ENCODE measurements at regions not wholly inside any gene's neighbourhood (a gene's known extent, or its start where the extent isn't known, plus 50 kb on each side); places are given as distances from the start of the nearest gene placed in this dataset.

DNA sequence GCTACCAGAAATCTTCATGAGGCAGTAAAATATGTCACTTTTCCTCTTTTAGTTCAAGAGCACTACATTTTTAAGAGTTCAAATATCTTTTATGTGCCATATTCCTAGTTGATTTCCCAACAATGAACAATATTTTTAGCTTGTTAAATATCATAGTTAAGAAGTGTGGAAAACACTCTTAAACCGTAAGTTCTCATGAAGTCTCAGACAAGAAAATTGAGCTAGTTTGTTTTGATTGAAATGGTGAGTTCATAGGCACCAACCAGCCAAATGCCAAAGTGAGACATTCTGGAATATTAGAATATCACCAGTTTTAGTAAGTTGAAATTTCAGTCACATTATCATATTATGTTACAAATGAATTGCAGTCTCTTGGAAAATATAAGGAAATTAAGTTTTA lies 277.2 kb upstream of the HSF2 start:
- DNase-seq (ENCODE audit: low read depth in 3 of 3): no peak

DNA sequence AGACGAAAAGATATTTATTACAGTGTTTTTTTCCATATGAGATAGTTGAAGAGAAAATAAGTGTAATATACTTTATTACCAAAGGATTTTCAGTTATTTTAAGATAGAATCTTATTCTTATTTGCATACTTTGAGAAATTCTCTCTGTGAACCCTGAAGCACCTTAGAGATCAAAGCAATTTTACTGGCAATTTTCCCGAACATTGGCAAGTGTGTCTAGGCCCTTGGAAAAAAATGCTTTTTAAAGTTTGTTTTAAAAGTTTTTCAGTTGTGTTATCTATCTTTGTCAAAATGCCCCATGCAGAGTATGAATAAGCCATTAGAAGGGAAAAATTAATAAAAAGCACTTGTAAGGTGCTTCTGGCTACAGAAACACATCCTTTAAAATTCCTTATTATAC lies 276.8 kb upstream of the HSF2 start:
- no peak for DNase-seq (ENCODE audit: low read depth in 3 of 3)

DNA sequence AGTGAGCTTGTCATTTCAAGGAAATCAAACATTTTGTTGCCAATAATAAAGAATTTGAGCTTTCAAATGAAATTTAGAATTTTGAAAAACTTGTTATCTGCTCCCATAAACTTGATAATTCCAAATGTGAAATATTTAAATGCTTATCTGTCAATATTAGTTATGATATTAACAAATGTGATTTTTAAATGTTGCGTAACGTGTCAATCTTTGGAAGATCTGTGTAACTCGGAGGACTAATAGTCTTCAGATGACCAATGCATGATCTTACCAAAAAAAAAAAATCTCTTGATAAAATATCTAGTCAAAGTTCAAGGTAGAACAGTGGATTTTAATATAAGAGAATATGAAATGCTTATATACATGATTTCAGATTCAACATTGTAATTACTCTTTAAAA lies 274.5 kb upstream of the HSF2 start:
- no peak for DNase-seq (ENCODE audit: low read depth in 3 of 3)

DNA sequence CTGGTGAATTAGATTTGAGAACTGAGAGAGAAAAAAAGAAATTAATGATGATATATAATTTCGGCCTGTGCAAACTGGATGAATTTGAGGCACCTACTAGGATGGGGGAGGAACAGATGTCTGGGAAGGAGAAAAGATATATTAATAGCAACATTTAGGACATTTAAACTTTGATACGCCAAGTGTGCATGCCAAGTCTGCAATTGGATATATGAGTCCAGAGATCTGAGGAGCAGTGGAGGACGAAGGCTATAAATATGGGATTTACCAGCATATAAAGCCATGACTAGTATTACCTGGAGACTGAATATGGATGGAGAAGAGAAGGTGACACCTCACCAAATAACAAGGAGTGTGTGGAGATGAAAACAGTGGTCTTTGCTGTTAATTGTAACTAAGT lies 272.6 kb upstream of the HSF2 start:
- no peak for DNase-seq (ENCODE audit: low read depth in 3 of 3)

DNA sequence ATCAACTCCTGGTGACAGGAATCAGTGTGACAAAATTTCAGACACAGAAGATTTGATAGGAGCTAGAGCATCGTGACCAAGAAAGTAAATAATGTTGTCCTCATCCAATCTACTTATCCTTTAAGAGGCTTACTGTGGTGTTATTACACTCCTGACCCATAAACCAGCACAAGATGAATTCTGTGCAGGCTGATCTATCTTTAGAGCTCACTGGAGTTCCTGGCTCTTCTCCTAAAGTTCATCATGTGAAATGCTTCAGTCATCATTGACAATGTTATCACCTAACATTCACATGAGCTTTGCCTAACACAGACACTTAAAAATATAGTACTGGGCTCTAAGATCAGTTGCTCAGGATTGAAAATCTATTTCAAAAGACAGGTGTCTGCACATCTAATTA lies 271.0 kb upstream of the HSF2 start:
- DNase-seq (ENCODE audit: low read depth in 3 of 3): no peak

DNA sequence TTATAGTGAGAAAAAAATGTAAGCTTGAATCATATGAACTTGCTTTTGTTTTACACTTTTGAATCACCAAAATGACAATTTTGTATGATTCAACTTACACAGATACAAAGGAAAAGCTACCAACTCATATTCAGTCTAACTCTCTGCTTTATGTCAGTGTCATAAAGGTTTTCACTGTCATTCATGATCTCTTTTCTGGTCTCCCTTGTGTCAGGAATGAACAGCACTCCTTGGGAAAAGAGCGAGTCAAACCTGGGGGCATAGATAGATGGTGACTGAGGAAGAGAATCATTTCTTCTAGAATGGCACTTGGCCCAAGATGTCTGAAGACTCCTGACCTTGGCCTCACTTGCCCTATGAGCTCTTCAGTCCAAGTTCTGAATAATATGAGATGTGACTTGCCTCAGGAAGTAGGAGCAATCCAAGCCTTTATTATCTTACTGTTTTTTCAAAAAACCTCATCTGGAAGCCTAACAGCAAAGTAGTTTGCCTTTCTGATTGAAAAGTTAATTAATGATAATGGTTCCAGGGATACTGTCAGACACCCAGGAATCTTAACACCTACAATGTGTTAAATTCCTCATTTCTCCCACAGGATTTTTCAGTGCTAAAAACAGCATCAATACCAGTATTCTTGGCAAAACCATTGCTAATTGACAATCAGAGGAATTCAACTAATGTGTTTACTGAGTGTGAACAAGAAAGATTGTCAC lies 270.0 kb upstream of the HSF2 start:
- DNase-seq (ENCODE audit: low read depth in 3 of 3): no peak

DNA sequence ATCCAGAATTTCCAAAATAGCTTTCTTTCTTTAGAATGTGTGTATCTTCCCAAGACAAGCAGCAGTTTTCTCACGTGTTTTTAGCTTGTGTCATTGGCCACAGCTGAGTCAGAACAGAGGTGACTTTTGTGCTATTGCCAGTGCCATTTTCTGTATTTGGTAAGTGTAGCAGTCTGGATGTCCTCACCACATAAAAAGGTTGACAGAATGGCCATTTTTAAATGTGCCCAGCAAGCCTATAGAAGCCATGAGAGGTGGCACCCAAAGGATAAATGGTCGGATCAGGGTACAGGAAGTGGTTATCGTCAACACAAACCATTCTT lies 269.5 kb upstream of the HSF2 start:
- DNase-seq (ENCODE audit: low read depth in 3 of 3): no peak

DNA sequence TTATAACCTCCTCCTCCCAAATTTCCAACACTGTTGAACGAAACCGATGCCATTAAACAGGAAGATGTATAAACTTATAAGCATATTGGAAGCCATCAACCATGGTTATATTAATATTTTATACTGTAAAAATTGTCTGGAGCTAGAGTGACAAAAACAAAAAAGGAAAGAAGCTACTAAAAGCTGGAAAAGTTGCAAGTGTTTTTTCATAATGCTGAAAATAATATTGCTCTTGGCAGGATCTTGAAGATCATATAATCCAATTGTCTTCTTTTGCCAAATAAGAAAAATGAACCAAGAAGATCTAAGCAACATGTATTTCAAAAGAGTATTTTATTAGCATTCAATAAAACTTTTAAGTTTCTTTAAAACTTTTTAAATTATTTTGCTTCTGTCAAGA lies 268.9 kb upstream of the HSF2 start:
- DNase-seq (ENCODE audit: low read depth in 3 of 3): no peak

DNA sequence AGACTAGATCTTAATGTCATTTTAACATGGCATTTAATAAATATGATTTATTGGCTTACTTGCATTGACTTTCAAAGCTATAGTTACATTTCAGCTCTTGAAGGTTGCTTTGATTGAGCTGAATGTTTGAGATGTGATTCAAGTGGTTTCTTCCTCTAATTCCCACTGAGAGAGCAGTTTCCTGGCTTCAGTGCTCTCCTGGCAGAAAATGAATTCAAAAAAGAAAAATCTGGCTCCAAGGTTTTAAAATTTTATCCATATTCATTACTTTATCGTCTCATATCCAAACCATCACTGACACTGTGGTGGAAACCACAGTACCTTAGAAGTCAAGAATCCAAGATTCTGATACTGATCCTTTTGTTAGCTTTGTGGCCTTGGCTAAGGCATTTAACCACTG lies 263.1 kb upstream of the HSF2 start:
- no peak for DNase-seq (ENCODE audit: low read depth in 3 of 3)

DNA sequence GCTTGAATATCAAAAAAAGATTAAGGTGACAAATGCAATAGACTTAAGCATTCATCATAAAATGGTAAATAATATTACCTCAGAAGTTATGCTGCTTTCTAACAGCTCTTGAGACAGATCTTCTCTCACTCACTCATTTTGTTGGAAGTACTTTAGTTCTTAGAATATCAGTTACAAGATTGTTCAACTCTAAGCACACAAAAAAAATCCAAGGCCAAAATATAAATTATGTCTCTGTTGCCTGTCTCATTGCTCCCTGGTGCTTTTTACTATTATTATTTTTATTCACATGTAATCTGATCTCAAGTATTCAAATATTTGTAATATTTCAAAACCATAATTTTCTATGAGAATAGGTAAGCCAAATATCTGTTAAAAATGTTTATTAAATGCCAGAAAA lies 259.4 kb upstream of the HSF2 start:
- DNase-seq (ENCODE audit: low read depth in 3 of 3): no peak

DNA sequence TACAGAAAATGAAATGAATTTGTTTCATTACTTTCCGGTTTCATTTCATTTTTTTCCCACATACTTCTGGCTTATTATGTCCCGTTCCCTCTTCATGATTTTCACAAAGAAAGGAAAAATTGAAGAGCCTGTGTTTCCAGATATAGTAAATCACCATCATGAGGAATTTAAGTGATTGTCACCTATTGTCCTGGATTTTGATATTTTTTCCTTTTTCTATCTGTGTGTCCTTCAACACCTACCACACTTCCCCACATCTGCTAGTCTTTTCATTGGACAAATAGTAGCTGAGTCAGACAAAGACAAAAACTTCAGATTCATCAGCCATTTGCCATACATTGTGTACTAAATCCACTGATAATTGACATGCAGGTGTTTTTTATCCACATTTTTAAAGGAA lies 258.2 kb upstream of the HSF2 start:
- no peak for DNase-seq (ENCODE audit: low read depth in 3 of 3)

DNA sequence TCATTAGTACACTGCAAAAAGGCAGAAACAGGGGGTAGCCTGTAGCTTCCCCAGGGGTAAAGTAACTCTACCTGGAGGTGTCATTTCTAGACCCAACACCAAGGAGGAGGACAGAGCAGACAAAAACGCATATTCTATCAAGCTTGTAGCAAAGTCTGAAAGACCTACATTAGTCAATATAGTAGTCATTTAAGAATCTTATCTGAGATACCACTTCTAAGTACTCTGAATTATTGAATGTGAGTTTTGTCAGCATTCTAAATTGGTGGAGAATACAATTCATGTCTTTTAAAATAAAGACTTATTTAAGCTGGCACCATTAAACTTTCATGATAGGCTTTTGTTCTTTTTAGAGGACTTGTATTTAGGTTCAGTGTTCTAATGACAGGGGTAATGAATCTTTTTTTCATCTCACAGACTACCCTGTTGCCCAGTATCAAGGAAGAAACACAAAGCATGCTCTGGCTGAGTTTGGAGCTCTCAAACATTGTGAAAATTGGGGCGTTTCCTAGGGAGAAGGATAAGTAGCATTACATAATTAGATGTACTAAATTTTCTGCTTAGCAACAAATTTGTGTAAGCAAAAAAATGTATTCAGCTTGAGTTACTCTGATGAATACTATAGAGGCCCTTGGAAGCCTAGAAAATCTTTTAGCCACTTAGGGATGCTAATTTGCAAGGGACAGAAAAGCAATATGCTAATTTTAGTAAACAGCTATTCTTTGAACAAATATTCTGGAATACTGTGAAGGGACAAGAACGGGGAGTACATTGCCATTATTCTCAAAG lies 255.4 kb upstream of the HSF2 start:
- no peak for DNase-seq (ENCODE audit: low read depth in 3 of 3)

DNA sequence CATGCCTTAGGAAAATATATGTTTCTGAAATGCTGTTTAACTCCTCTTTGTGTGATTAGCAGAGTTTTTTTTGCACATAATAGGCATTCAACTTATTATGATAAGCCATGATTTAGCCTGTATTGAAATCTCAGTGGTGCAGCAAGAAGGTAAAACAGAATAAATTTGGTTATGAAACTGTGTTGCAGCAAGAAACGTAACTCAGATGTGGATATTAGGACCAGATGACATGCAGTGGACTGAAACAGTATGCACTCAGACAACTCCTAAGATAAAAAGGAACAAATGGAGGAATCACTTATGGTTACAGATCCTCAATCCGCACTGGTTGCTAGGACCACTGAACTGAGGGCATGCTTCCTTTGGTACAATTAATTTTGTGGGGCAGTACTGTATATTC lies 254.2 kb upstream of the HSF2 start:
- no peak for DNase-seq (ENCODE audit: low read depth in 3 of 3)

DNA sequence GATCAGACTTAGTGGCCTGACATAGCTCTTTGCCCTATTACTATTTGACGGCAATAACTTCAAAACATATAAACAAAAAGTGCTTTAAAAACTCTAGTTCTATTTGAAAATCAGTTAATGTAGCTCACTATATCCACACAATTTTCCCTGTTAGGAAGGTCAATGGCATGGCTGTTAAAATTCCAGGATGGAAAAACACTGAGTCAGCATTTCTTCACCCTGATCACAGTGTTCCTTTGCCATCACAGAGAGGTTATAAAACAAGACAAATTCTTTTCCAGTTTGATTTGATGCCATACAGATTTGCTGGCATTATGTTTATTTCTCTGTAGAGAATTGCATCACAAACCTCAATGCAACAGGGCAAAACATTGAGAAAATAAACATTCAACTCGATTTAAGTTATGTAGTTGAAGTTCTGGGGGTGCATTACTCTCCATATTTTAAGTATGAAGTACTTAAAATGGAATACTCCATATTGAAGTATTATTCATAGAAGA lies 253.7 kb upstream of the HSF2 start:
- no peak for DNase-seq (ENCODE audit: low read depth in 3 of 3)

DNA sequence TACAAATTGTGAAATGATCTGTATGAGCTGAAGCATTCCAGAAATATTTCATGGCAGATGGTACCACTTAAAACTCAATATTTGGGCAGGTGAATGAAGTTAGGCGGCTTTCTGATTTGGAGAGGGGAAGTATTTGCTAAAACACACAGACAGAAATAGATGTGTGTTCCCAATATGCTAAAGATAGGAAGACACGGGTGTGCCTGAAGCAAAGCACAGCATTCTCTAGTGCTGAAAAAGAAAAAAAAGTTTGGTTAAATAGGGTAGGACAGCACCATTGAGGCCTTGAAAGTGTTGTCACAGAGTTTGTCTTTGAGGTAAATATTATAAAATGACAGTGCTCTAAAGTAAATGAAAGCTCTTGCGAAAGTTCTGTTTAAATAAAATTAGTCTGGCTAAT lies 252.2 kb upstream of the HSF2 start:
- DNase-seq (ENCODE audit: low read depth in 3 of 3): no peak

DNA sequence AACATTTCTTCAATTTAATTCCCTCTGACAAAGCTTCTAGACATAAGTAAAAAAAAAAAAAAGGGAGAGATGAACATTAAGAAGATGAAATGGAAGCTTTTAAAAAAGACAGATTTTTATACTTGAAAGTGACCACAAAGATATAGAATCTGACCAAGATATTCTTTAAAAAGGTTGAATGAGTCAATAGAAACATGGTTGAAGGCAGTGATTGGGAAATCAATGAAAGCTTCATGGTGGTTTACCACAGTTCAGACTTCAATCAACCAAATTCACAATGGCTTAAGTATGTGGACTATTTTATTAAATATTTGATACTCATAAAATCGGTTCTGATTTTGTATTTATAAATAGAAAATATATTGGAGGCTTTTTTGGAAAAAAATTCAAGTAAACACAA lies 248.4 kb upstream of the HSF2 start:
- no peak for DNase-seq (ENCODE audit: low read depth in 3 of 3)

DNA sequence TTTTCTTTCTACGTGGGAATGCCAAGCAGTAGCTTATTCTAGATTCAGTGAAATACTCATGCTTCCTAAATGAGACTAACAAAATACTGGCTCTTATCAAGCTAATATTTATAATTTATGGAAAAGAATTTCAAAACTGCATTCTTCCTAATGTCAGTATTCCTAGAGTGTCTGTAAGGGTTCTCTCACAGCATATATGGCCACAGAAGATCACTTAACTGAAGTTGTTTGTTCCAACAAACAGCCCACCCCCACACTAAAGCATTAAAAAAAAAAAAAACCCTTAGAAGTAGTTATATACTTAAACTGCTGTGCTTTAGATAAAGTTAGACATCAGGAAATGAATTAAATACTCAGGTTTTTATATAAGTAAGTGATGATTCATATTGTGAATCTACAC lies 247.7 kb upstream of the HSF2 start:
- DNase-seq (ENCODE audit: low read depth in 3 of 3): no peak

DNA sequence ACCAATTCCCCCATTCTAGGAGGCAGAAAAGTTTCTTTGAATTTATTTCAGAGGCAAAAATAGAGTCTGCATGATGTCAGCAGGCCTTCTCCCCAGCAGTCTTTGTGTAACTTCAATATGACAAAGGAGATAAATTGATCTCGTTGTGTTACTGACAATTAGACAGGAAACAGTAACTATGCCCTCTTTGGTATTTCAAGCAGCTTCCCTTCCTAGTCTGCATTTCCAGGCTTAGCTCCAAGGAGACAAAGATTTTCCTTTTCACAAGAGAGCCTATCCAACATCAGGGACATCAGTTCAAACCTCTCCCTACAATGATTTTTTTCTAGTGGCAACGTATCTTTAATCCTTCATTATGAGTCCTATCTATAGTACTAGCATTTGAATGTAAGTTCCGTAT lies 245.9 kb upstream of the HSF2 start:
- DNase-seq (ENCODE audit: low read depth in 3 of 3): no peak

DNA sequence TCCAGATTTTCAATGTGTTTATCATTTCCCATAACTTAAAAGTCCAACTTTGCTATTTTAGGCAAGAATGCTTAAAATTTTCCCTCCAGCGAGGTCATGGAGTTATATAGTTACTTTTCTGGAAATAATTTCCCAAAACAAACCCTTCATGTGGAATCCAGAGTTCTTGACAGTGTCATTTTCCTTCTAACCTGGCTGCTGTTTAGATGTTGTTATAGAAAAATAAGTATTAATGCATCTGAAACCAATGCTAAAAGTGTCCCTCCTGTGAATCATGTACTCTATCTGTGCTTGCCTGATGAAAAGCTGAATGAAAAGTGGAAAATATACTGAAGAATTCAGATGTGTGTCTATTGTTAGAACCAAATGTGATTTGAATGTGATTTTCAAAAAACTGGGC lies 245.3 kb upstream of the HSF2 start:
- no peak for DNase-seq (ENCODE audit: low read depth in 3 of 3)

DNA sequence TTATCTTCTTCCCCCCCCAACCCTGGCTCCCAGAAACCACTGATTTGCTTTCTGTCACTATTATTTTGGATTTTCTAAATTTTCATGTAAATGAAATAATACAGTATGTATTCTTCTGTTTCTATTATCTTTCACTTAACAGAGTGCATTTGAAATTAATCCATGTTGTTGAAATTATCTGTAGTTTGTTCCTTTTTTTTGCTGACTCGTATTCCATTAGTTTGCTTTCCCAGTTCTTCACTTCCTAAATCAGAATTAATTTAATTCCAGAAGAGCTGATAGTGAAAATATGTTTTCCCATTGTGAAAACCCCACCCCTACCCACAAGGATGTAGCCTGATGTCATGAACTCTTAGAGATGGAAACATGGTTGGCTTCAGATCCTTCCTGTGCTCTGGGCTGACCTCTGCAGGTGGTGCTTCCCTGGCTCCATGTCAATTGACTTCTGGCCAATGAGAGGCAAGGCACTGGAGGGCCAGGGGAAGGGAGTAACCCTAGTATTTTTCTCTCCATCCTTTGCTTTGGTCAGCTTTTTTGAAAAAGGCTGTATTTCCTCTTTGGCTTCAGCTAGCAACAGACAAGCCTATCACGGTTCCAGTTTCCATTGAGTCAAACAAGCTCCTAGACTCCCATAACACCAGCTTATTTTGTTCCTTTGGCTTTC lies 244.4 kb upstream of the HSF2 start:
- no peak for DNase-seq (ENCODE audit: low read depth in 3 of 3)

DNA sequence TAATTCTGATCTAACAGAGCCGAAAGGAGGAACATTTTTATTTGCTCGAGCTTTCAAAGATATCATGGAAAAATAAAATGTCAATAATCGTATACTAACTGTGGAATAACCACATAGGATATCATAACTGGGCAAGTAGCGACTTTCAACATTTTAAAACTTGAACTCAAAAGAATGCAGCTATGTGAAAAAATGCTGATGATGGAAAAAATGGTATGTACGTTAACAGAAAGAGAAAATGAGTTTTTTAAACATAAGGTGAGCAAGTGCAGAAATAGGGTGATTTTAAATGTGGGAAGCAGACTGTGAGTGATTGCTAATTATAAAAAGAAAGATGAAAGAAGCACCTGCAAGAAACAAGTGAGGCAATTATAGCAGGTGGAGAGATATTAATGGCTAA lies 238.3 kb upstream of the HSF2 start:
- DNase-seq (ENCODE audit: low read depth in 3 of 3): no peak

DNA sequence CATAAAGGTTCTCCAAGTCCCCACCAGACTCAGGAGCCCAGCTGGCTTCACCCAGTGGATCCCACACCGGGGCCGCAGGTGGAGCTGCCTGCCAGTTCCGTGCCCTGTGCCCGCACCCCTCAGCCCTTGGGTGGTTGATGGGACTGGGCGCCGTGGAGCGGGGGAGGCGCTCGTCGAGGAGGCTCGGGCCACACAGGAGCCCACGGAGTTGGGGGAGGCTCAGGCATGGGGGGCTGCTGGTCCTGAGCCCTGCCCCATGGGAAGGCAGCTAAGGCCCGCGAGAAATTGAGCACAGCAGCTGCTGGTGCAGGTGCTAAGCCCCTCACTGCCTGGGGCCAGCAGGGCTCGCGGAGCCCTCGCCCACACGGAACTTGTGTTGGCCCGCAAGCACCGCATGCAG lies 234.4 kb upstream of the HSF2 start:
- no peak for DNase-seq (ENCODE audit: low read depth in 3 of 3)

DNA sequence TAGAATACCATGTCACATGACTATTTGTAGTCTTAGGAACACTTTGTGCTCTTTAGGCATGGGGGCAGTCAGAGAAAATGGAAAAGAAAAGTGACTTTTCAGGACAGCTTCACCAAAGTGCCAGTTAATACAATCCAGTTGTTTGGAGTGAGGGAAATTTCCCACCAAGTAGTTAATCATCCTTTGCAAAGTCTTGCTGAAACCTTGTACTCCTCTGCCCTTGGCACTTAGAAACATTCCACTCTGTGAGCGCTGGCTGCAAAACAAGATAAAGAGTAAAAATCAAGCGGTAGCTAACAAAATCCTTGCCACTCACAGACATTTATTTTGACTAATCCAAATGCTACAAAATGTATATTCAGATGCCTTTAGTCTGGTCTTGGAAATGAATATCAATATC lies 229.2 kb upstream of the HSF2 start:
- no peak for DNase-seq (ENCODE audit: low read depth in 3 of 3)

Measured in stimulated activated CD4-positive, alpha-beta T cell treated with anti-CD3 and anti-CD28 coated beads, TNF-alpha, amount 100 ng/mL, for 48 hours (primary cell).